Neural cell (in vitro differentiated cells): ENCODE measurements at regions not wholly inside any gene's neighbourhood (a gene's known extent, or its start where the extent isn't known, plus 50 kb on each side); places are given as distances from the start of the nearest gene placed in this dataset.

ENCODE experiments used
- H2AFZ ChIP-seq: fragments of 200-600, 300-800 bp; sonication (generic), shearing (Covaris generic); 2 replicates; pipeline ENCODE4 v1.6.0; 2014; ENCODE audit warnings: low read depth, mild to moderate bottlenecking, antibody characterized with exemption, low read length, moderate library complexity
- H3F3A ChIP-seq: fragments of 200-600 bp; shearing (Covaris generic); 2 replicates; pipeline ENCODE4 v1.6.1; 2016; ENCODE audit warnings: mild to moderate bottlenecking, moderate library complexity, mixed read lengths, antibody characterized with exemption, low read length; ENCODE audit not compliant: insufficient read depth, poor library complexity, severe bottlenecking
- H3K27ac ChIP-seq: fragments of 200-600, 300-800 bp; sonication (generic), shearing (Covaris generic); 2 replicates; pipeline ENCODE4 v1.5.1; 2014; ENCODE audit warnings: mild to moderate bottlenecking, low read length, moderate library complexity
- H3K27me3 ChIP-seq: fragments of 300-800, 200-600 bp; sonication (generic), shearing (Covaris generic); 2 replicates; pipeline ENCODE4 v1.6.0; 2014; ENCODE audit warnings: mild to moderate bottlenecking, low read depth, low read length, moderate library complexity; ENCODE audit not compliant: insufficient read depth
- H3K36me3 ChIP-seq: fragments of 300-800, 200-600 bp; sonication (generic), shearing (Covaris generic); 2 replicates; pipeline ENCODE4 v1.5.1; 2014; ENCODE audit warnings: mild to moderate bottlenecking, antibody characterized with exemption, low read length, moderate library complexity; ENCODE audit not compliant: insufficient read depth
- H3K4me2 ChIP-seq: fragments of 300-800, 200-600 bp; sonication (generic), shearing (Covaris generic); 2 replicates; pipeline ENCODE4 v1.6.0; 2014; ENCODE audit warnings: mild to moderate bottlenecking, low read length
- H3K4me3 ChIP-seq: fragments of 300-800, 200-600 bp; sonication (generic), shearing (Covaris generic); 2 replicates; pipeline ENCODE4 v1.5.1; 2014; ENCODE audit warnings: mild to moderate bottlenecking, low read length, moderate library complexity
- H3K79me2 ChIP-seq: fragments of 200-600 bp; shearing (Covaris generic); replicated peaks from 2 replicates; pipeline ENCODE4 v1.6.0; 2014; ENCODE audit warnings: mild to moderate bottlenecking, low read length, moderate library complexity; ENCODE audit not compliant: insufficient read depth
- H3K9ac ChIP-seq: fragments of 300-800, 200-600 bp; sonication (generic), shearing (Covaris generic); 2 replicates; pipeline ENCODE4 v1.6.1; 2016; ENCODE audit warnings: mild to moderate bottlenecking, low read length, mixed read lengths
- H3K9me2 ChIP-seq: fragments of 200-600 bp; shearing (Covaris generic); 2 replicates; pipeline ENCODE4 v1.6.1; 2016; ENCODE audit warnings: mild to moderate bottlenecking, low read length, mixed read lengths; ENCODE audit not compliant: insufficient read depth
- H3K9me3 ChIP-seq: fragments of 200-600, 300-800 bp; sonication (generic), shearing (Covaris generic); 2 replicates; pipeline ENCODE4 v1.6.1; 2016; ENCODE audit warnings: mild to moderate bottlenecking, mixed run types, low read length, moderate library complexity, mixed read lengths
- H4K20me1 ChIP-seq: fragments of 200-600 bp; shearing (Covaris generic); 2 replicates; pipeline ENCODE4 v1.6.1; 2016; ENCODE audit warnings: mild to moderate bottlenecking, mixed run types; ENCODE audit not compliant: insufficient read depth
- CTCF ChIP-seq: fragments of 450-650 bp; IDR thresholded peaks from 2 replicates; pipeline ENCODE4 v1.5.1; 2014; ENCODE audit warnings: antibody characterized with exemption, mild to moderate bottlenecking, moderate library complexity; ENCODE audit not compliant: poor library complexity, severe bottlenecking
- EP300 ChIP-seq: fragments of 450-650 bp; conservative IDR thresholded peaks from 2 replicates; pipeline ENCODE4 v1.6.1; 2014; ENCODE audit warnings: antibody characterized with exemption, mild to moderate bottlenecking, moderate library complexity; ENCODE audit not compliant: poor library complexity, severe bottlenecking
- EZH2 ChIP-seq: fragments of 200-600, 300-800 bp; shearing (Covaris generic), sonication (generic); IDR thresholded peaks from 2 replicates; pipeline ENCODE4 v1.6.1; 2014; ENCODE audit warnings: antibody characterized with exemption, low read length, borderline replicate concordance, mild to moderate bottlenecking; ENCODE audit not compliant: insufficient read depth, poor library complexity, severe bottlenecking
- MXI1 ChIP-seq: fragments of 450-650 bp; conservative IDR thresholded peaks from 2 replicates; pipeline ENCODE4 v1.6.1; 2014; ENCODE audit warnings: antibody characterized with exemption, mild to moderate bottlenecking; ENCODE audit not compliant: poor library complexity, severe bottlenecking
- POLR2AphosphoS5 ChIP-seq: IDR thresholded peaks from 2 replicates; pipeline ENCODE4 v1.6.1; 2012
- RAD21 ChIP-seq: fragments of 450-650 bp; conservative IDR thresholded peaks from 2 replicates; pipeline ENCODE4 v1.6.1; 2014; ENCODE audit warnings: antibody characterized with exemption, mild to moderate bottlenecking, moderate library complexity
- REST ChIP-seq: IDR thresholded peaks from 2 replicates; pipeline ENCODE4 v1.6.1; 2012; ENCODE audit warnings: borderline replicate concordance
- SMC3 ChIP-seq: fragments of 450-650 bp; conservative IDR thresholded peaks from 2 replicates; pipeline ENCODE4 v1.6.1; 2014; ENCODE audit warnings: antibody characterized with exemption, mild to moderate bottlenecking, moderate library complexity; ENCODE audit not compliant: poor library complexity
- TAF1 ChIP-seq: IDR thresholded peaks from 2 replicates; pipeline ENCODE4 v1.6.1; 2012; ENCODE audit warnings: low read depth

GRCh38 chr18:66676699-66677098 is 72.8 kb upstream of the CDH19 start:
- H3F3A ChIP-seq, result no peaks in the 10 kb centered on the region
- no peaks in the 10 kb centered on the region for H3K9me3 ChIP-seq
- no peaks in the 10 kb centered on the region for H3K27me3 ChIP-seq
- H4K20me1 ChIP-seq, result no peaks in the 10 kb centered on the region
- H3K4me2 ChIP-seq, result no peak overlapping the region
- no peak overlapping the region for H2AFZ ChIP-seq
- H3K9me2 ChIP-seq, result no peaks in the 10 kb centered on the region
- TF ChIP-seq SMC3 (no peak), RAD21 (no peak), MXI1 (no peak), REST (no peak), CTCF (no peak), EZH2 (no peak), TAF1 (no peak), EP300 (no peak), POLR2AphosphoS5 (no peak)
- H3K4me3 ChIP-seq, result no peak overlapping the region
- H3K9ac ChIP-seq, result no peak overlapping the region
- no peaks in the 10 kb centered on the region for H3K79me2 ChIP-seq
- H3K27ac ChIP-seq, result no peak overlapping the region
- no peaks in the 10 kb centered on the region for H3K36me3 ChIP-seq

- Histone ChIP-seq H3K79me2 (no peaks in the 10 kb centered on the region), H3K36me3 (no peaks in the 10 kb centered on the region), H2AFZ (no peak overlapping the region), H3K9me3 (no peaks in the 10 kb centered on the region), H3K4me2 (no peak overlapping the region), H4K20me1 (no peaks in the 10 kb centered on the region), H3K27me3 (no peaks in the 10 kb centered on the region), H3K4me3 (no peak overlapping the region), H3F3A (no peaks in the 10 kb centered on the region), H3K27ac (no peak overlapping the region), H3K9ac (no peak overlapping the region), H3K9me2 (no peaks in the 10 kb centered on the region)
- TF ChIP-seq CTCF (no peak), TAF1 (no peak)
These were observed 70.4 kb upstream of the CDH19 start for GRCh38 chr18:66674286-66674685.
